GM19455 (cell line): ENCODE measurements at regions not wholly inside any gene's neighbourhood (a gene's known extent, or its start where the extent isn't known, plus 50 kb on each side); places are given as distances from the start of the nearest gene placed in this dataset.
"Not testable (repeated sequence)": the region's sequence is repeated elsewhere in the genome, so short reads cannot be mapped to it uniquely, and the experiment has no call there.

Experiments
- ATAC-seq: cut with Tn5 transposase; IDR thresholded peaks from one replicate; pipeline ENCODE4 v1.9.1; 2021; ENCODE audit not compliant: unreplicated experiment

- ATAC-seq, result no peak
Measured at GRCh38 chr6:71049198-71049770, 92.4 kb upstream of the B3GAT2 start.

DNA sequence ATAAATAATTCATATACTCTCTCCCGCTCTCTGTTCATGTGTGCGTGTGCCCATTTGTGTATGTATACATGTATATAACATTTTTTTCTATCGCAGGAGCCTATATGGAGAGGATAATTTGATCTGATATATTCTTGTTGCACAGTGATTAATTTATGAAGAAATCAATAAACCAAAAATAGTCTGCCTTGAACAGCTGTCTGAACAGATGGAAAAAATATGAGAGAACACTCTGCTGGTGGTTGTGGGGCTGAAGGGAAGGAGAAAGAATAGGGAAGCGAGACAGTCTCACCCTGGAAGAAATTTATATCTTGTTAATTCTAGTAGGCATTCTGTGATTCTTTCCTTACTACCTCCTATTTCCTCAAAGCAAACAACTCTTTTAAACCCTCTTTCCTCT lies 96.6 kb upstream of the B3GAT2 start:
- ATAC-seq, result no peak

DNA sequence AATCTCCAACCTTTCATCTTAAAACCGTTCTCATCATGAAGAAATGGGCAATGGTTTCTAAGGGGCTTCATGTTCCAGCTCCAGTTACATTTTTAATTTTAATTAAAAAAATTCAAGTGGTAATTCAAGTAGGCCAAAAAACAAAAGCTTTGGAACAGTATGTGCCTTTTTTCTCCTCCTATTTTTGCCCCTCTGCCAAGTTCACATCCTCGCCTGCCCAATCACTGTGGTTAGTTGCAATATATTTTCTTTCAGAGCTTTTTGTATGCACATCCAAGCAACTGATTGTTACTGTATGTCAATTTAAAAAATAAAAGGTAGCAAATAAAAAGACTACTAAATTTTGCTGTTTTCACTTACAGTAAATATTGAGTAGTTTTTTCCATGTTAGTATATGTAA lies 99.8 kb upstream of the B3GAT2 start:
- ATAC-seq, result no peak

DNA sequence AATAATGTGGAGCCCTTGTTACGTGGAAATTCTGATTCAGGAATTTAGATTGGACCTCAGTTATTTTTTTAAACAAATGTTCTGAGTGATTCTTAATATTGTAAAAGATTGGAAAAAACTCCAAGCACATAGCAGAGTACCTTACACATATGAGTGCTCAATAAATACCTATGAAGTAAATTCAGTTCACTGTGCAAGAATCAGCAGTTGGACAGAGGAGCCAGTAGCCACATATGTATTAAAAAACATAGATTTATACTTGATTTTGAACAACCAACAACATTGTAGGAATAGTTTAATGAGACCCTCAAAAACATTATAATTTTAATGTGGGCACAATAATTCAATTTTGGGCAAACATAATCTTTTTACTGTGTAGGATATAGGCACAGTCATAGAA lies 109.3 kb upstream of the B3GAT2 start:
- no peak for ATAC-seq

- no peak for ATAC-seq
Measured at GRCh38 chr6:71067816-71068215, 111.0 kb upstream of the B3GAT2 start.

DNA sequence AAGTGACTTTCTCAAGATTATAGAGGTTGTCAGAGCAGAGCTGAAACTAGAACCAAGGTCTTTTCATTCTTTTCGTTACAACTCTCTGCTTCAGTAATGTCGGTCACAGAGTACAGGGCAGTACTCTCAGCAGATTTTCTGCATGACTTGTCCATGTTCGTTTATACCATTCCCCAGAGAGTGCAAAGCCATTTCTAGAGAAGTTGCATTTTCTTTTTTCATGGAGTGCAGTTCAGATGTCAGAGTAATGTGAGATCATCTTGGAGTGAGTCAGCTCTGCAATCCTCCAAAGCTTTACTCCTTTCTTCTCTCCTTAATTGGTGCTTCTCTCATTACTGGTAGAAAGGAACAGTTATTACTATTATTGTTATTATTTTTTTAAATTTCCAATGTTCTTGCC lies 115.6 kb upstream of the B3GAT2 start:
- ATAC-seq, result no peak

DNA sequence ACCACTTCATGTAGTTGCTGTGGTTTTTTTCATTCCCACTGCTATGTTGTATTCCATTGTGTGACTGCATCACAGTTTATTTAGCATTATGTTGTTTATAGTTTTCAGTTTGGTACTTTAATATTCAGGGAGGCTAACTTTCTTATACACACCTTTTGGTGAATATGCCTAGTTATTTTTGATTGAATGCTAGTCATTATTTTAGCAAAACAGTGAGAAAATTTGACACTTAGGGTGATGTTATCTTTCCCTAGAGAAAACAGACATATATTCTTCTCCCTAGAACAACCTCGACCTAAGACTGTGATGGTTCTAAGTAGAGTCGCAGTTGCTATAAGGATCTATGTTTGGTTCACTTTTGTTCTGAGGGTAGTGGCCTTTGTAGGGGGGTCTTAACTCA lies 120.8 kb upstream of the B3GAT2 start:
- no peak for ATAC-seq

GRCh38 chr6:71079677-71080076 lies 122.8 kb upstream of the B3GAT2 start:
- no peak for ATAC-seq

- ATAC-seq, result no peak
Measured at GRCh38 chr6:71080133-71080532, 123.3 kb upstream of the B3GAT2 start.

- ATAC-seq, result no peak
Measured at GRCh38 chr6:71080826-71081225, 124.0 kb upstream of the B3GAT2 start.

DNA sequence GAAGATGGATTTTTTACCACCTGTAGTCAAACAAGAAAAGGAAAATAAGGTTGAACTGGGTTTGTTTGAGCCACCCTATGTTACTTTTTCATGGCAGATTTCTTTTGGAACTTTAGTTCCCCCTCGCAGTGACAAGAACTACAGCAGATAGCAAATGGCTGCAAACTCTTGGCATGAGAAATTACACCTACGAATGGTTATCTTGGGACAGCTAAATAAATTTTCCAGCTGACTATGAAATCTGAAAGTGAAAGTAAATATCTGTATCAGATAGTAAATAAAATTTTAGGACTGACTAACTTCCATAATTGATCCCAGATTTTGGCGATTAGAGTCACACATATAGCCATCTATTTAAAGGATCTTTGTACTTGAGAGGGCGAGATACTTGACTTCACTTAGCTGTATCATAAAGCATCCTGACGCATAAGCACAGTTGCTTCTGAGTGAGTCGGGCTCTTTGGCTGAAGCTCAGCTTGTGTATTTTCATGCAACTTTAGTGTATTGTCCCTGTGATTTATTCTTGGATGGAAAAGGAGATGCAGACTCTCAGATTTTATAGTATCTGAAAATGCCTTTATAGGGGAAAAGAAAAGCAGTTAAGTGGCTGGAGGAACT lies 125.3 kb upstream of the B3GAT2 start:
- no peak for ATAC-seq

DNA sequence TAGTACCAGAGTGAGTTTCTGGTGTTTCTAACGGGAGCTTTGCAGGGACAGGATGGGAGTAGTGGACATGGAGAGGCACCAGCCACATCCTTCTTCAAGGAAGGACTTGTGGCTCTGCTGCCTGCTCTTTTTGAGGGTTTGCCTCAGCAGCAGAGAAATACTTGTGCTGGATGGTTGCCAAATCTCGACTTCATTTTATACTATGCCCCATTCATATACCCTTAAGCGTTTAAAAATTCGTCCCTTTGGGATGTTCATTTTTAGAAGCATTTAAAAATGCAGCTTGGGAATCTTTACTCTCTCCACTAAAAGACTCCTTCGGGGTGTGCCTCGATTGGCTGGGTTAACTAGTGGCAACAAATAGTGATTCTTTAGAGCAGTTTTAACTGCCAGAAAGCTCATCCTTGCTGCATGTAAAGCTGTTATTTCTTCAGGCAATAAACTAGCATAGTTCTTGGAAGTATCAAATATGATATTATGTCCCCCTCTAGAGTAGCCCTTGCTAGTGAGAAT lies 126.5 kb upstream of the B3GAT2 start:
- ATAC-seq, result no peak

- no peak for ATAC-seq
Measured at GRCh38 chr6:71088166-71088565, 131.3 kb upstream of the B3GAT2 start.

- no peak for ATAC-seq
Measured at GRCh38 chr6:71090217-71090616, 133.4 kb upstream of the B3GAT2 start.

GRCh38 chr6:71091167-71091566 lies 134.3 kb upstream of the B3GAT2 start:
- ATAC-seq, result no peak

DNA sequence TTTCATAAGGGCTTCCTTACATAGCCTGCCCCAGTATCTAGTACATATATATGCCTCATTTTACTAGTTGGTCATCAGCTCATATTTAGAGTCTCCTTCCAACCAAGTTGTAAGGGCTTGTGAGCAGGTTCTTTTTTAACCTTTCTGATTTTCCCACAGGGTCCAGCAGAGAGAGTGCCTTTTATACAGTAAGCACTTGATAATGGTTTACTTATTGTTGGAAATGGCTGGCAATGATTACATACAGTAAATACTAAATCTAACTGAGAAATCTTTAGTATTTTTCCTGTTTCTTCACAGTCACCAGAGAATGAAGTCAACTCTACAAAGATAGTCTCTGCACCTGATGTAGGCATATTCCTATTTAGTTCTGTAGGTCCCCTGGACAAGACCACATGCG lies 135.1 kb upstream of the B3GAT2 start:
- no peak for ATAC-seq

DNA sequence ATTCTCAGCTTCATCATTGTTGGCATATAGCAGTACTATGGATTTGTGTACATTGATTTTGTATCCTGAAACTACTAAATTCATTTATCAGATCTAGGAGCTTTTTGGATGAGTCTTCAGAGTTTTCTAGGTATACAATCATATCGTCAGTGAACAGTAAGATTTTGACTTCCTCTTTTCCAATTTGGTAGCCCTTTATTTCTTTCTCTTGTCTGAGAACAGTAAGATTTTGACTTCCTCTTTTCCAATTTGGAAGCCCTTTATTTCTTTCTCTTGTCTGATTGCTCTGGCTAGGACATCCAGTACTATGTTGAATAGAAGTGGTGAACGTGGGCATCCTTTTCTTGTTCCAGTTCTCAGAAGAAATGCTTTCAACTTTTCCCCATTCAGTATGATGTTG lies 140.4 kb upstream of the B3GAT2 start:
- ATAC-seq, result not testable (repeated sequence)

GRCh38 chr6:71099649-71100048 lies 142.8 kb upstream of the B3GAT2 start:
- ATAC-seq, result no peak

DNA sequence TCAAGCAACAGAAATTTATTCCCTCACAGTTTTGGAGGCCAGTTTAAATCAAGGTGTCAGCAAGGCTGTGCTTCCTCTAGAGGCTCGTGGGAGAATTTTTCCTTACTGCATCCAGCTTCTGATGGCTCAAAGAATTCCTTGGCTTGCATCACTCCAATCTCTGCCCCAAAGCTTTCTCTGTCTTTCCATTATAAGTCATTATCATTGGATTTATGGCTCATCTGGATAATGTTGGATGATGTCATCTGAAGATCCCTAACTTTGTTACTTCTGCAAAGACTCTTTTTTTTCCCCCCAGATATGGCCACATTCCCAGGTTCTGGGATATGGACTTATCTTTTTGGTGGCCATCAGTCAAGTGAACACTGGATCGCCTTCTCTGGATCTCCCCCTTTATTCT lies 146.3 kb upstream of the B3GAT2 start:
- ATAC-seq, result no peak

DNA sequence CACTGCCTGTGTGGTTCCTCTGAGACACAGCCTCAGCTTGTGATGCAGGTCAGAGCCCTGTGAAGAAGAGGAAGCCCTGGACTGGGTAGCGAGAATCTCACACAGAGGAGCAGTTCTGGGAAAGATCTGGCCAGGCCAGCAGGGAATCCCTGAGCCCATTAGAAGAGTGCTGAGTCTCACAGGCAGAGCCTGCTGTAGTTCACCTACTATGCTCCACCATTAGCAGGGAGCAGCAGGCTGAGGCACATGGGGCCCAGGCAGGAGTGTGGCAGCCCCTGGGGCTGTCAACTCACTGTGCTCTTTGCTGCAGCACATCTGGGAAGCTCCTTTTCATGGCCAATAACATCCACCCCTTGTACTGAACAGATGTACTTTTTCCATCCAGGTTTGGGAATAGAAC lies 146.8 kb upstream of the B3GAT2 start:
- ATAC-seq, result no peak

GRCh38 chr6:71106276-71106675 lies 149.4 kb upstream of the B3GAT2 start:
- ATAC-seq, result no peak

DNA sequence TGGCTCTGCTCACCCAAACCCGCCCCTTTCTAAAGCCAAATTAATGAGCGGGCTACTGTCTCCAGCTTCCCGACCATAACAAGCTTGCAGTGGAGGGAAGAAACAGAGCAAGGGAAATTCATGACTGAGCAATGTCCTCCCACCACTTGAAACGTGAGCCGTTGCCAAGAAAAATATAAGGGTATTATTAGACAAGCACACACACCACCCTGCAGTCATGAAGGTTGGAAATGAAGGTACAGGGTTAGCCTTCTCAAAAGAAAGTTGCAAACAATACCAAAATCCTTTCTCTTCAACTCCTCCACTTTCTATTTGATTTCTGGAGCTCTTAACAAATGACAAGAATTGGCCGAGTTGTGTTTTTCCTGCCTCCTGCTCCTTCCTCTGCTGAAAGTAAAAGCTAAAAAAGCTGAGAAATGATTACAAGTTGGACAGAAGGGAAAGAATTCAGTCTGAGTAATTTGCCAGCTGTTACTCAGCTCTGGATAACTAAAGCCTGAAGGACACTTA lies 151.1 kb upstream of the B3GAT2 start:
- no peak for ATAC-seq

GRCh38 chr6:71114544-71114943 lies 157.7 kb upstream of the B3GAT2 start:
- ATAC-seq, result no peak
